Gastroesophageal sphincter (tissue), 3 donors: ENCODE measurements at regions not wholly inside any gene's neighbourhood (a gene's known extent, or its start where the extent isn't known, plus 50 kb on each side); places are given as distances from the start of the nearest gene placed in this dataset.

Experiments
- CTCF ChIP-seq, 4 experiments: fragments of 200-600 bp in 2 of 4; fragments of 450-650 bp in 2 of 4; sonication (generic) in 1 of 4; IDR thresholded peaks; one replicate each; pipeline ENCODE4 v1.5.1; 2017 to 2019; ENCODE audit warnings: antibody characterized with exemption in 4 of 4, mild to moderate bottlenecking in 2 of 4, moderate library complexity in 2 of 4
- POLR2A ChIP-seq, 2 donors: fragments of 450-650 bp; IDR thresholded peaks; one replicate each; pipeline ENCODE4 v1.6.1; 2017; ENCODE audit warnings: antibody characterized with exemption in 2 of 2, mild to moderate bottlenecking in 2 of 2, moderate library complexity in 1 of 2
- POLR2AphosphoS5 ChIP-seq: sonication (generic); formaldehyde crosslinking; IDR thresholded peaks from one replicate; pipeline ENCODE4 v1.6.1; 2017; ENCODE audit warnings: antibody characterized with exemption

GRCh38 chr5:28226407-28226806, 1188.0 kb upstream of the CDH9 start:
- no peak for TF ChIP-seq CTCF (IDR thresholded peaks at IDR 0.05)
- no peak for TF ChIP-seq POLR2AphosphoS5
- no peak for TF ChIP-seq POLR2A (IDR thresholded peaks at IDR 0.05)
